Upper lobe of right lung (tissue), 1 donor: ENCODE measurements at regions not wholly inside any gene's neighbourhood (a gene's known extent, or its start where the extent isn't known, plus 50 kb on each side); places are given as distances from the start of the nearest gene placed in this dataset.

ENCODE experiments used
- ATAC-seq: fragments of 200-7000 bp; cut with Tn5 transposase; one replicate; pipeline ENCODE4 v1.9.1; 2020; ENCODE audit warnings: mild to moderate bottlenecking, moderate library complexity
- DNase-seq: peaks from one replicate; pipeline ENCODE4 v3.0.0-alpha.2; 2020
- H3K27ac ChIP-seq: fragments of 200-600 bp; one replicate; pipeline ENCODE4 v1.8.0; 2022
- H3K27me3 ChIP-seq: fragments of 200-600 bp; one replicate; pipeline ENCODE4 v1.8.0; 2022; ENCODE audit warnings: mild to moderate bottlenecking
- H3K36me3 ChIP-seq: fragments of 200-600 bp; one replicate; pipeline ENCODE4 v1.8.0; 2022
- H3K4me1 ChIP-seq: fragments of 200-600 bp; one replicate; pipeline ENCODE4 v1.8.0; 2022
- H3K4me3 ChIP-seq: fragments of 200-600 bp; one replicate; pipeline ENCODE4 v1.8.0; 2022; ENCODE audit warnings: mild to moderate bottlenecking
- H3K9me3 ChIP-seq: fragments of 200-600 bp; one replicate; pipeline ENCODE4 v1.8.0; 2022
- CTCF ChIP-seq: fragments of 200-600 bp; IDR thresholded peaks from one replicate; pipeline ENCODE4 v1.8.0; 2022; ENCODE audit warnings: antibody characterized with exemption
- intact Hi-C: fragments of 100-400 bp; cut with DNase I; formaldehyde crosslinking; loops from one replicate; pipeline ENCODE4 v1.11.0; 2022
- donor health status: DM: no; HTN: yes; CAD: no; lungs with severe emphysema.

DNA sequence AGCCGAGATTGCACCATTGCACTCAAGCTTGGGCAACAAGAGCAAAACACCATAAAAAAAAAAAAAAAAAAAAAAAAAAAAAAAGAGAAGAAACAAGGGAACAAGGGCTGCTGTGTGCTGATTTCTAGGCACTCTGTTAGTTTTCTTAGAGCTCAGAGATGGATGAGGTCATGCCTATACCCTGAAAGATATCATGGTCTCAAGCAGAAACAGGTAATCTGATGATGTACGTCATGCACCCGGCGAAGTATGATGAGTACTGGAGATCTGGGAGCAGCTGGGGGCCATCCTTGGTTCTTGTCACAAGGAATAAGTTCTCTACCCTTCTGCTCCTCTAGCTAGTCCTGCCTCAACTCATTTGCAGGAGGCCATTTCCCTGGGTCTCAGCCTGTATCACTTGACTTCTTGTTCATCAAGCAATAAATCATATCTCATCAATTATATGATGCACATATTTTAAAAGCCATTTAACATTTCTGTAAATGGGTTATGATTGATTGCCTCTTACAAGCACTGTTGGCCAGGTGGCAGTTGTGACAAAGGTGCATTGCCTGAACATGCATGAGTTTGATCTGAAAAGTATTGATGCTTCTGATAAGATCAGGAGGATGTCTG lies 517.2 kb downstream of the DHX35 start:
- Histone ChIP-seq H3K9me3 (no peaks in the 10 kb centered on the region), H3K27ac (no peak overlapping the region), H3K27me3 (no peaks in the 10 kb centered on the region), H3K4me3 (no peak overlapping the region), H3K36me3 (no peaks in the 10 kb centered on the region), H3K4me1 (no peaks in the 10 kb centered on the region)
- ATAC-seq (no peak), DNase-seq (no peak)
- intact Hi-C loops: no loop called here
- TF ChIP-seq CTCF: no peak

- ATAC-seq: no peak
- intact Hi-C loops: no loop called here
- Histone ChIP-seq H3K4me3 (no peak overlapping the region), H3K27me3 (no peaks in the 10 kb centered on the region), H3K27ac (no peak overlapping the region), H3K4me1 (no peaks in the 10 kb centered on the region), H3K36me3 (no peaks in the 10 kb centered on the region), H3K9me3 (no peaks in the 10 kb centered on the region)
- TF ChIP-seq CTCF: no peak
- DNase-seq: no peak
Measured at GRCh38 chr20:39474879-39475278, 512.7 kb downstream of the DHX35 start.

DNA sequence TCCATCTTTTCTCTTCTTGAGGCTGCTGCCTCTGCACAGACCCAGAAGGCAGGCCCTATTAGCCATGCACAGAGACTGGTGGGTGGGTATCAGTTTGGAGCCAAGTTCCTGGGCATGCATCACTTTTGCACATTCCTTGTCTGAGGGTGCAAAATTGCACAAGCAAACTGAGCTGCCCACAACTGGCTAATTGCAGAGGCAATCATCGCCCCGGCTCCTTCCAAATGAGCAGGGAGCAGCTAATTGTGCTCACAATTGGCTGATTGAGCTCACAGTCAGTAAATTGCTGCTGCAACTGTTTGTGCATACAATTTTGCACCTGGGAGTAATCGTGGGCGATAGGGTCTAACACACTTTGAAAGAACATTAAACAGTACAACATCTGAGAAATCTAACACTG lies 511.4 kb downstream of the DHX35 start:
- Histone ChIP-seq H3K27me3 (no peaks in the 10 kb centered on the region), H3K36me3 (no peaks in the 10 kb centered on the region), H3K4me3 (no peak overlapping the region), H3K9me3 (no peaks in the 10 kb centered on the region), H3K27ac (no peak overlapping the region), H3K4me1 (no peaks in the 10 kb centered on the region)
- no peak for TF ChIP-seq CTCF
- DNase-seq: no peak
- no peak for ATAC-seq
- intact Hi-C loops: no loop called here

DNA sequence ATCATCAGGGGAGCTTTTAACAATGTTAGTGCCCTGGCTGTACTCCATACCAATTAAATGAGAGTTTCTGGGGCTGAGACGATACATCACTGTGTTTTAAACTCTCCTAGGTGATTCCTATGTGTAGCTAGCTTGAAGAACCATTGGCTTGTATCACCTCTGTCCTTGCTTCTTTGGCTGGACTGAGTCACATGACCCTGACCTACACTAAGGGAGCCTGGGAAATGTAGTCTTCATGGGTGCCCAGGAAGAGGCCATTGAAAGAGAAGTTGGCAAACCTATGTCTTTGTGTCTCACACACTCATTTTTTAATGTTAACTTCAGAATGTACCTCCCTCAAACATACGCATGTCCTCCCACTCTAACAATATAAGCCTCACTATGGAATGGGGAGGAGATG lies 506.6 kb downstream of the DHX35 start:
- DNase-seq: no peak
- no peak overlapping the region for H3K27ac ChIP-seq
- no peaks in the 10 kb centered on the region for H3K36me3 ChIP-seq
- intact Hi-C loops: no loop called here
- no peaks in the 10 kb centered on the region for H3K9me3 ChIP-seq
- no peaks in the 10 kb centered on the region for H3K4me1 ChIP-seq
- ATAC-seq: no peak
- TF ChIP-seq CTCF: no peak
- H3K4me3 ChIP-seq: no peak overlapping the region
- H3K27me3 ChIP-seq: no peaks in the 10 kb centered on the region

DNA sequence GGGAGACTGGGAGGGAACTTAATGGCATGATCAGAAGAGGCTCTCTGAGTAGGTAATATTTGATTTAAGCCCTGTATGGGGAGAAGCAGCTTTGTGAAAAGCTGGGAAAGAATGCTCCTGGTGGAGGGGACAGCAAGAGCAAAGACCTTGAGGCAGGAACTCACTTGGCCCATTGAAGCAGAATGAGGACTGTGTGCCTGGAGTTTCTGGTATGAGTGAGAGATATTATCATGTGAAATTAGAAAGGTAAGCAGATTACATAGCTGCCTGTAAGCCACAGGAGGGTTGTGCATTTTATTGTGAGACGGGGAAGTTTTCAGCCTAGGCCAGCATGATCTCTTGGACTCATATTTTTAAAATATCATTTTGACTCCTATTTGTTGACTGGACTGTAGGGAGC lies 502.1 kb downstream of the DHX35 start:
- no peak overlapping the region for H3K4me3 ChIP-seq
- intact Hi-C loops: no loop called here
- H3K27me3 ChIP-seq: no peaks in the 10 kb centered on the region
- no peaks in the 10 kb centered on the region for H3K36me3 ChIP-seq
- H3K27ac ChIP-seq: no peak overlapping the region
- H3K4me1 ChIP-seq: no peaks in the 10 kb centered on the region
- DNase-seq: no peak
- ATAC-seq: no peak
- no peak for TF ChIP-seq CTCF
- no peaks in the 10 kb centered on the region for H3K9me3 ChIP-seq

DNA sequence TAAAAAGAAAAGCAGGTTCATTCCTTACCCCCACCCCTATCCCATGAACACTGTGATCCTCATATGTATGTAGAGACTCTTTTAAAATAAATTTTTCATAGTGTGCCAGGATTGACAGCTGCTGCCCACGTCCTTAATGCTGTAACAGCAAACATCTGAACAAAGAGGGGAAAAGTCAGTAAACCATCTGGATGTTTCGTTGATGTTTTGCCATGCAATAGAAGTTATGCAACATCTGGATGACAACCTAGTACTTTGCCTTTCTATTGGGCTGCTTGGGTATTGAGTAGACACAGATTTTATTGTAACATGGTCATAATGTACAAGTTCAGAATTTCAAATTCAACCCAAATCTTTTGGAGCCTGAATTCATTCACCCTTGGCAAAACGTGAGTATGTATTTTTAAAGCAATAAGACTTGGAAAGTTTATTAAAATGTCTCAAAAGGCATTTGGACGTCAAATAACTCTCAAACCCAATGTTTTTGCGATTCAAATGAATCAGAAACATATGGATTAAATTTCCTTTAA lies 500.3 kb downstream of the DHX35 start:
- intact Hi-C loops: no loop called here
- H3K4me3 ChIP-seq: no peak overlapping the region
- H3K27me3 ChIP-seq: no peaks in the 10 kb centered on the region
- no peak for TF ChIP-seq CTCF
- no peak for ATAC-seq
- no peaks in the 10 kb centered on the region for H3K9me3 ChIP-seq
- no peaks in the 10 kb centered on the region for H3K4me1 ChIP-seq
- DNase-seq: no peak
- no peaks in the 10 kb centered on the region for H3K36me3 ChIP-seq
- H3K27ac ChIP-seq: no peak overlapping the region
